WTC11 (cell line): ENCODE measurements at regions not wholly inside any gene's neighbourhood (a gene's known extent, or its start where the extent isn't known, plus 50 kb on each side); places are given as distances from the start of the nearest gene placed in this dataset.

Experiments
- ATAC-seq: fragments of 200-7000 bp; cut with Tn5 transposase; 2 replicates; pipeline ENCODE4 v1.10.0; 2021; ENCODE audit warnings: mild to moderate bottlenecking, moderate library complexity
- CTCF ChIA-PET: fragments of 300-600 bp; sonication (Branson Sonifier 250); formaldehyde crosslinking; loops from one replicate; lab custom pipeline; 2021; ENCODE audit warnings: antibody characterized with exemption; lab: Charles Lee
- POLR2A ChIA-PET: fragments of 350-600 bp; sonication (Branson Sonifier 250); formaldehyde crosslinking; loops from one replicate; lab custom pipeline; 2021; ENCODE audit warnings: antibody characterized with exemption; lab: Charles Lee
- DNase-seq: peaks from one replicate; pipeline ENCODE4 v3.0.0; 2021; ENCODE audit warnings: low spot score
- H3K27ac Mint-ChIP-seq: 2 replicates; pipeline ENCODE4 v1.8.0; 2021; ENCODE audit warnings: mixed read lengths
- H3K27me3 Mint-ChIP-seq: 2 replicates; pipeline ENCODE4 v1.8.0; 2021; ENCODE audit warnings: low read depth, mild to moderate bottlenecking, moderate library complexity, mixed read lengths
- H3K36me3 Mint-ChIP-seq: 2 replicates; pipeline ENCODE4 v1.8.0; 2021; ENCODE audit warnings: mixed read lengths
- H3K4me1 Mint-ChIP-seq: 2 replicates; pipeline ENCODE4 v1.8.0; 2022; ENCODE audit warnings: mixed read lengths
- H3K4me3 Mint-ChIP-seq: 2 replicates; pipeline ENCODE4 v1.8.0; 2021; ENCODE audit warnings: mild to moderate bottlenecking, moderate library complexity, mixed read lengths
- H3K9me3 Mint-ChIP-seq: 2 replicates; pipeline ENCODE4 v1.8.0; 2021; ENCODE audit warnings: mixed read lengths
- AR ChIP-seq: fragments of 250-450 bp; sonication (Bioruptor Pico); IDR thresholded peaks from 2 replicates; pipeline ENCODE4 v1.9.0; 2021; ENCODE audit warnings: mild to moderate bottlenecking
- ATF2 ChIP-seq: sonication (generic); formaldehyde crosslinking; IDR thresholded peaks from 2 replicates; pipeline ENCODE4 v1.8.1; 2022; ENCODE audit warnings: low read depth, missing genetic modification reagents, borderline replicate concordance
- CREB1 ChIP-seq: sonication (generic); formaldehyde crosslinking; IDR thresholded peaks from 2 replicates; pipeline ENCODE4 v1.8.0; 2023; ENCODE audit warnings: mild to moderate bottlenecking, missing genetic modification reagents
- CREM ChIP-seq: sonication (generic); formaldehyde crosslinking; IDR thresholded peaks from 2 replicates; pipeline ENCODE4 v1.8.1; 2022; ENCODE audit warnings: mild to moderate bottlenecking, missing genetic modification reagents, moderate library complexity
- E2F5 ChIP-seq: sonication (generic); formaldehyde crosslinking; IDR thresholded peaks from 2 replicates; pipeline ENCODE4 v1.8.1; 2022; ENCODE audit warnings: mild to moderate bottlenecking, moderate library complexity, missing genetic modification reagents
- FOXJ3 ChIP-seq: sonication (generic); formaldehyde crosslinking; IDR thresholded peaks from 2 replicates; pipeline ENCODE4 v1.9.0; 2021; ENCODE audit warnings: missing genetic modification reagents, mild to moderate bottlenecking, borderline replicate concordance
- HMGXB4 ChIP-seq: sonication (generic); formaldehyde crosslinking; IDR thresholded peaks from 2 replicates; pipeline ENCODE4 v1.8.1; 2023; ENCODE audit warnings: mild to moderate bottlenecking, moderate library complexity, missing genetic modification reagents
- JUN ChIP-seq: sonication (generic); formaldehyde crosslinking; IDR thresholded peaks from 2 replicates; pipeline ENCODE4 v1.8.0; 2023; ENCODE audit warnings: mild to moderate bottlenecking, missing genetic modification reagents
- KAT7 ChIP-seq: sonication (generic); formaldehyde crosslinking; IDR thresholded peaks from 2 replicates; pipeline ENCODE4 v1.8.1; 2023; ENCODE audit warnings: missing genetic modification reagents, mild to moderate bottlenecking, borderline replicate concordance
- MAX ChIP-seq: sonication (generic); formaldehyde crosslinking; IDR thresholded peaks from 2 replicates; pipeline ENCODE4 v1.8.0; 2022; ENCODE audit warnings: mild to moderate bottlenecking, missing genetic modification reagents
- MXD4 ChIP-seq: fragments of 250-450 bp; sonication (Bioruptor Pico); IDR thresholded peaks from 2 replicates; pipeline ENCODE4 v1.8.0; 2021; ENCODE audit warnings: mild to moderate bottlenecking, moderate library complexity, borderline replicate concordance
- NFYB ChIP-seq: sonication (generic); formaldehyde crosslinking; conservative IDR thresholded peaks from 2 replicates; pipeline ENCODE4 v1.8.0; 2022; ENCODE audit warnings: low read depth, missing genetic modification reagents
- NR1H2 ChIP-seq: sonication (generic); formaldehyde crosslinking; IDR thresholded peaks from 2 replicates; pipeline ENCODE4 v1.9.0; 2021; ENCODE audit warnings: mild to moderate bottlenecking, moderate library complexity, missing genetic modification reagents
- RELA ChIP-seq: sonication (generic); formaldehyde crosslinking; IDR thresholded peaks from 2 replicates; pipeline ENCODE4 v1.8.1; 2022; ENCODE audit warnings: missing genetic modification reagents, mild to moderate bottlenecking, borderline replicate concordance
- SP1 ChIP-seq: sonication (generic); formaldehyde crosslinking; conservative IDR thresholded peaks from 2 replicates; pipeline ENCODE4 v1.8.1; 2022; ENCODE audit warnings: missing genetic modification reagents
- ZNF121 ChIP-seq: sonication (generic); formaldehyde crosslinking; IDR thresholded peaks from 2 replicates; pipeline ENCODE4 v1.8.0; 2023; ENCODE audit warnings: missing genetic modification reagents
- ZNF138 ChIP-seq: sonication (generic); formaldehyde crosslinking; conservative IDR thresholded peaks from 2 replicates; pipeline ENCODE4 v1.8.1; 2022; ENCODE audit warnings: mild to moderate bottlenecking, moderate library complexity, missing genetic modification reagents
- ZNF232 ChIP-seq: sonication (generic); formaldehyde crosslinking; IDR thresholded peaks from 2 replicates; pipeline ENCODE4 v1.8.0; 2022; ENCODE audit warnings: mild to moderate bottlenecking, missing genetic modification reagents
- ZNF425 ChIP-seq: fragments of 250-450 bp; sonication (Bioruptor Pico); conservative IDR thresholded peaks from 2 replicates; pipeline ENCODE4 v1.9.0; 2021; ENCODE audit warnings: mild to moderate bottlenecking
- ZNF671 ChIP-seq: fragments of 250-450 bp; sonication (Bioruptor Pico); IDR thresholded peaks from 2 replicates; pipeline ENCODE4 v1.8.0; 2021; ENCODE audit warnings: mild to moderate bottlenecking

- ChIA-PET CTCF (no interaction called here), POLR2A (no interaction called here)
- no peak overlapping the region for H3K27ac Mint-ChIP-seq
- DNase-seq: no peak
- 0 out of 2 replicates have a peak, but pooled peaks cover under 1% of the 10 kb centered on the region for H3K4me1 Mint-ChIP-seq
- H3K27me3 Mint-ChIP-seq: peaks cover 14% of the 10 kb centered on the region
- no peaks in the 10 kb centered on the region for H3K9me3 Mint-ChIP-seq
- H3K4me3 Mint-ChIP-seq: no peak overlapping the region
- H3K36me3 Mint-ChIP-seq: no peaks in the 10 kb centered on the region
- TF ChIP-seq JUN (CRISPR knock-in tag): no peak
- TF ChIP-seq SP1 (CRISPR knock-in tag): no peak
- TF ChIP-seq ZNF121 (CRISPR knock-in tag): no peak
- TF ChIP-seq ATF2 (CRISPR knock-in tag): no peak
- no peak for TF ChIP-seq ZNF425
- no peak for ATAC-seq
Measured at GRCh38 chr13:48866249-48866648, 109.5 kb upstream of the FNDC3A start.

GRCh38 chr13:48873081-48873480 lies 102.6 kb upstream of the FNDC3A start:
- Mint-ChIP-seq H3K27ac (no peak overlapping the region), H3K4me1 (peaks cover 37% of the 10 kb centered on the region; the same call in 1 of the 2 replicates), H3K36me3 (no peaks in the 10 kb centered on the region), H3K9me3 (no peaks in the 10 kb centered on the region), H3K27me3 (peaks cover 34% of the 10 kb centered on the region), H3K4me3 (no peak overlapping the region)
- ChIA-PET CTCF (interaction anchor here (1.5 kb wide), 1 partner anchor 279 kb away, joined by 3 read pairs; no protein-coding TSS in a partner anchor), POLR2A (no interaction called here)
- ATAC-seq: no peak
- no peak for DNase-seq
- TF ChIP-seq E2F5 (no peak), ZNF671 (CRISPR knock-in tag) (no peak), NR1H2 (no peak), ZNF138 (CRISPR knock-in tag) (no peak), KAT7 (no peak), CREM (CRISPR knock-in tag) (no peak), ATF2 (CRISPR knock-in tag) (no peak), NFYB (no peak)
- TF ChIP-seq, all 79 proteins: peak for 0

- peak; percentile 94 for ATAC-seq
- H3K27ac Mint-ChIP-seq: peak overlapping the region; percentile 9; the same call in 1 of the 2 replicates
- CTCF ChIA-PET: interaction anchor here (1.5 kb wide), 2 partner anchors 279 to 407 kb away, joined by 3 to 4 read pairs; no protein-coding TSS in a partner anchor
- no peak for TF ChIP-seq HMGXB4
- TF ChIP-seq RELA: no peak
- no peak for TF ChIP-seq FOXJ3 (CRISPR knock-in tag)
- TF ChIP-seq ZNF232 (CRISPR knock-in tag): no peak
- TF ChIP-seq AR (CRISPR knock-in tag): no peak
- no peak for TF ChIP-seq E2F5
- no peak for TF ChIP-seq JUN (CRISPR knock-in tag)
- TF ChIP-seq MXD4 (CRISPR knock-in tag): no peak
- TF ChIP-seq KAT7: no peak
- TF ChIP-seq CREB1 (CRISPR knock-in tag): no peak
- TF ChIP-seq MAX: no peak
Measured at GRCh38 chr13:48873587-48873986, 102.1 kb upstream of the FNDC3A start.

More at GRCh38 chr13:48873587-48873986, 102.1 kb upstream of the FNDC3A start:
- Mint-ChIP-seq H3K4me3 (peak overlapping the region; percentile 26), H3K4me1 (peaks cover 37% of the 10 kb centered on the region; the same call in 1 of the 2 replicates), H3K9me3 (no peaks in the 10 kb centered on the region), H3K36me3 (no peaks in the 10 kb centered on the region), H3K27me3 (peaks cover 39% of the 10 kb centered on the region)
- POLR2A ChIA-PET: interaction anchor here (1.0 kb wide), 1 partner anchor 103 kb away, joined by 3 read pairs; no protein-coding TSS in a partner anchor
- DNase-seq: peak; percentile 23
